ENCODE measurements at regions not wholly inside any gene's neighbourhood (a gene's known extent, or its start where the extent isn't known, plus 50 kb on each side); places are given as distances from the start of the nearest gene placed in this dataset.
"Not testable (repeated sequence)": the region's sequence is repeated elsewhere in the genome, so short reads cannot be mapped to it uniquely, and the experiment has no call there.

DNA sequence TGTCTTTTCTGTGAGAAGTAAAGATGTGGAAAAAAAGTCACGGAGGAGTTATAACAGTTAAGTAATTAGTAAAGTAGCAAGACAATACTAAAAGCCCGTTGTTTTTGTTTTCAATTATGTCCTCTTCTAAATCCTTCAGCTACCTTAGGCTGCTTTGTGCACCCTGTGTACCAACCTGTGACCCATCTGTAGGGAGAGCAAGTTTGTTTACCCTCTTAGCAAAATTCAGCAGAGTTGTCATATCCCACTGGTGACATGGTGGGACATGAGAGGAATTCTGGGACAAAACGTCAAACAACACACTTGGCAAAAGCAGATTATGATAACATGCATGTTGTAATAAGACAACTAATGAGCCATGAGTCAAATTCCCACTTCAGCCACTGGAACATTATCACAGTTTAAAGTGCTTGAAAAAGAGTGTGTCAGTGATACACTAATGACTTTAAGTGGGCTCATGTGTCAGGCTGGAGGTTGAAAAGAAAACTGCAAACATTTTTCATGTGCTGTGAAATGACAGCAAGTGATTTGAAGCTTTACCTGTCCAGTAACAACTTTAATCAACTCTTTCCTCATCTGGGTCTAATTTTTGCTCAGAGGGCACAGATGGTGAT lies 392.8 kb upstream of the ACVR2A start:
- no peak for DNase-seq

DNA sequence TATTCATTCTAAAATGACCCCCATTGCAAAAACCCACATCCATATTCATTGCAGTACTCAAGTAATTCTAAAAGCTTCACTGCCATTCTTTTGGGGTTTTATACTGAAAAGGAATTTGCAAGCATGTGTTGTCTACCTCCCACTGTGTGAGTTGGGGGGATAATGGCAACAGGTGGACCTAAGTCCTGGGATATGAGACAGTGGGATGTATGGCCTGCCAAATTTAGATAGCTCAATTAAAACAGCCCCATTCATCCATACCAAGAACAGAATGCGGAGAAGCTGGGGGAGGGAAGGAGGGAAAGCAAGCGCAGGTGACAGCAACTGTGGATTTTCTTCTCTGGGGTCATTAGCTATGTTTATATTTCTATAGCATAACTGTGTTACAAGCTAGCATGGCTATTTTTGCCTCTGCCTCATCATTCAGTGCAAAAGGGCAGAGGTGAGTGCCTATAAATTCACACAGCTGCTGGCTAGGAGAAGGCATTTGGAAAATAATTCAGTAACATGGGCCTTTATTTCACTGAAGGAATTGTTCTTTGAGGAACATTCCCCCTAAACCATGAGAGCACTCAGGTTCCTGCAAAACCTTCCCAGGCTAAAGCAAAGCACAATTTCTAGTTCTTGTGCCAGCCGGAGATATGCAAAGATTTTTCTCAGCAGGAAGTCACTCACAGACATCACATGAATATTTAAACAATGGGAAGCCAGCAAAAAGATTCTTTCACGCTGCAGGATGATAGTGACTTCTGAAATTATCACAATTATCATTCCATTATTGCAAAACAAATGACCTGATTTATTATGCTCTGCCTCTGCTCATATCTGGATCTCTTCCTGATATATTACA lies 393.9 kb upstream of the ACVR2A start:
- no peak for DNase-seq

DNA sequence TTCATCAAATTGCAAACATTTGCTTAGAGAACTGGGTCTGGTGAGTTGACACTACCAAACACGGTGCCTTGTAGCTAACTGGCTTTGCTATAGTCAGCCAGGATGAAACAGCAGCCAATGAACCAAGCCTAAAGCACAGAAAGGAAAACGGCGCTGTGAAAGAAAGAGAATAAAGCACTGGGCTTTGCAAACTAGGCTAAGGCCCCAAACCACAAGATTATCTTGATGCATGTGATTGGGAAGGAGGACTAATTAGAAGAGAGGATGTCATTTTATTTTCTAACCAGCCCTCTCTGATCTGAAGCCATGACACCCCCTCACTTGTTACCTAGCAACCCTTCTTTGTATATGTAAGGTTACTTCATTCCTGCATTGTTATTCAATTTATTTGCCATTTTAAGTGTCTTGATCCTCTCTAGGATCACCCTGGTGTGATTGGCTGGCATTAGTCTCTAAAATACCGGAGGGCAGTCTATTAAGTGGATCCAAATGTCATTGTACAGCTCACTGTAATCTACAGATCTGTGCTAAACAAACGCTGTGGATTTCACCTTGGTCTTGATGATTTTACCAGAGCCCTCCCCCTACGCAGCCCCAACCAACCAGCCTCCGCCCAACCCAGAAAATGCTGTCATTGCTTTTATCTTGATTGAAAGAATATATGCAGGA lies 395.4 kb upstream of the ACVR2A start:
- no peak for DNase-seq

DNA sequence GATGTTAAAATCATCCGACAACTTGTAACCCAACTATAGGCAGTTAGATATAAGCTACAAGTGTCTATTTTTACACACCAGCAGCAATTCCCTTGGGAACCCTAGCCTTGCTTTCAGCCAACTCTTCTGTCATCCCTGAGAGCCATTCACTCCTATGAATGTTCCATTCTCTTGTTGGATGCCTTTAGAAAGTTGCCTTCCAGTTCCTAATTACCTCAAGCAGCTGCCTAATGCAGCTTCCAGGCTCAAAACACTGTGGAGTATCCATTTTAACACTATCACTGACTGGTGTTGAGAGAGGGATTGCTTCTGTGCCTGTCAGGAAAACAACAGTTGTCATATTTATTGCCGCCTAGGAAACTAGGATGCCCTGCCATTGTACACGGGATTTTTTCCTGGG lies 402.0 kb upstream of the ACVR2A start:
- DNase-seq: peak; percentile 78

DNA sequence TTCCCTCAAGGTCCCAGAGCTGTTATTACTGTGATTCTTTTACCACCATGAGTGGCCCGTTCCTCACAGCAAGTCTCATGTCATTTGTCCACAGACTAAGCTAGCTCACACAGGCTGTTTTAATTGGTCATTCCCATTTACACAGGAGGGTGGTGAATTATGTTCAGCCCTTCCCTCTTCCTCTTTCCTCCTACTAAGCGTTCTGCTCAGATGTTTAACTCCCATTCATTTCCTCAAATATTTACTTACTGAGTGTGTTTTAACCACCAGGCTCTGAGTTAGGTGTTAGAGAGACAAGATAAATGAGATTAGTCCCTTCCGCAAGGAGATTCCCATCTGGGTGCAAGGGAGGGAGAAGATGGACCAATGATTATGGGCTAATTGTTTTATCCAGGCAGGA lies 403.6 kb upstream of the ACVR2A start:
- no peak for DNase-seq

DNA sequence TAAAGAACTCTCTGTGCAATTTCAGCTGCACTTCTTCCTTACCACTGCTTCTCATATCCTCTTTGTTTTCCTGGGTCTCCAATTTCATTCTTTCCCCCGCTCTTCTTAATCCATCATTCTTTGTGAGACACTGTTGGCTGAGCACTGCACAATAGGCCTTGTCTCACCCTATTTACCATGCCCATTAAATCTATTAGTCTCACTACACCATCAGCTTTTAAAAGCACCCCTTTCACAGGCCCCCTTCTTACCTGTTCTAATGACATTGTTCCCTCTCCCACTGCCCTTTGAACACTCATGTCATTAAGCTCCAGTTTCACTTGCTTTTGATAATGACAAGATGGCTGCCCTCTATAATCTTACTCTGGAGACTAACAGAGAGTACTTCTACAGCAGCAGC lies 404.1 kb upstream of the ACVR2A start:
- no peak for DNase-seq

DNA sequence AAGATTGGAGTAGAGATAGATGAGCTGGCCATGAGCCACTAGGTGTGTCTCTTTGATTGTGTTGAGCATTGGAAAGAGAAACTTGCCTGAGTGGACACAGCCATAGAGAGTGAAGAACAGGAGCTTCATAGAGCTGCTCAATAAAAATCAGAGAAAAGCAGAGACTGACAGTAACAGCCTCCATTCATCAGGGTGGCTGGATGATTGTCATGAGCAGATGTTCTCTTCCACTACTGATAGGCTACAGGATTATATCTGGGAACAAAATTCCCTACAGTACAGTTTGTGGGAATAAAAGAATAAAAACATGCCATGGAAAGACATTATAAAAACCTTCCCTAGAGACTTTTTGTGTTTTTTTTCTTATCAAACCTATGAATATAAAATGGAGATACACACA lies 404.8 kb upstream of the ACVR2A start:
- DNase-seq: no peak

DNA sequence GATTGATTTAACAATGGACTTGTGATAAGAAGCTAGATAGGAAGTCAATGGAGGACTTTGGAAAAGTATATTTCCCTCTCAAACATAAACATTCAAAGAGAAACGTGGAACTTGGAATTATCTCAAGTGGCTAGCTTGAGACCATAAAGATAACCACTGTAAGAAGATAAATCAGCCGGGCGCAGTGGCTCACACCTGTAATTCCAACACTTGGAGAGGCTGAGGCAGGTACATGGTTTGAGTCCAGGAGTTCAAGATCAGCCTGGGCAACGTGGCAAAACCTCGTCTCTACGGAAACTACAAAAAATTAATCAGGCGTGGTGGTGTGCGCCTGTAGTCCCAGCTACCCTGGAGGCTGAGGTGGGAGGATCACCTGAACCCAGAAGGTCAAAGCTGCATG lies 405.9 kb upstream of the ACVR2A start:
- no peak for DNase-seq

DNA sequence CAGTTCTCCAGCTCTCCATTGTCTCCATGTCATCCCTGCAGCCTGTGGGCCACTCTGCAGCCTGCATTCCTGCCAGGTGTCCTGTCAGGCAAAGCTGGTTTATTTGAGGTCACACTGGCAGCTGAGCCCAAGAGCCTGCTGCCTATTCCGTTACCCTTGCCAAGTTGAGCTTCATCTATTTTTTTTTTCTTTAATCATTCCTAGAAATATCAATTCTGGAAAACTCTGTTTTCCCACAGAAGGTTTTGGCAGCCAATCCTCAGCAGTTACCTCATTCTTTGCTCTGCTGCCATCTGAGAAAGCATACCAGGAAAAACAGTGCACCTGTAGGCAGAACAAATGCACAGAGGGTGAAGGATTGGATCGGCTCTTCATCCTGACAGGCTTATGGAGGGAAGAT lies 411.0 kb upstream of the ACVR2A start:
- no peak for DNase-seq

DNA sequence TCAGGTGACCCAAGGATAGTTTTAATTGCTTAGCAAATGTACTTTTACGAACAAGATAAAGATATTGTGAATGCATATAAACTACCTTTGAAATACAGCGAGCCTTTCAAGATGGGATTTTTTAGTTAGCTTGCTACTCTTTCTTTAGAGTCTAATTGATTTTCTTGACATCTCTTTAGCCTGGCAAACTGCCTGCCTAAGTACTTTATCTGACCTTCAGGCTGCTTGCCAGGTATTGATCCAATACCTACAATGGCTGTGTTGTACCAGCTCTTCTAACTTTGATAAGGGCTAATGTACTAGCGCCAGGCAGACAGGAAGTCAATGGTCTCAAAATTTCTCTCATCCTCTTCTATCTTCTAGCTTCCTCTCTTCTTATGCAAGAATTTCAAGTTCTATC lies 414.4 kb upstream of the ACVR2A start:
- DNase-seq: no peak

DNA sequence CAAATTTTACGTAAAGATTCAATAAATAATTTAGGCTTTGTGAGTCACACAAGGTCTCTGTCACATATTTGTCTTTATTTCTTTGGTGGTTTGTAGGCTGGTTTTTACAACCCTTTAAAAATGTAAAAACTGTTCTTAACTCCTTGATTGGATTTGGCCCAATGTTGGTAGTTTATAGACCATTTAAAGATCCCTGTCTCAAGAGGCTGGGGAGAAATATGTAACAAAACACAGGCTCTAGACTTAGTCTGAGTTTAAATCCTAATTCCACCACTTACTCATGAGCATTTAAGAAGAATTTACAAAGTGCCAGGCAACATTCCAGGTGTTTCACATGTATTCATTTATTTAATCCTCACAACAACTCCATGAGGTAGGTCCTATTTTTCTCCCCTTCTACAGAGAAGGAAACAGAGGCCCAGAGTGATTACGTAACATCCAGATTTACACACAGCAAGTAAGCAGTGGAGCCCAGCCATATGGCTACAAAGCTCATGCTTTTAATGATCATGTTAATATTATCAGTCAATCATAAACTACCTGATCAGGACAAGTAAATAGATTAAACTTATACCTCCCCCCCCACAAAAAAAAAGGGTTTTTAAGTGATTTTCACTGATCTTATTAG lies 416.6 kb upstream of the ACVR2A start:
- DNase-seq: no peak

DNA sequence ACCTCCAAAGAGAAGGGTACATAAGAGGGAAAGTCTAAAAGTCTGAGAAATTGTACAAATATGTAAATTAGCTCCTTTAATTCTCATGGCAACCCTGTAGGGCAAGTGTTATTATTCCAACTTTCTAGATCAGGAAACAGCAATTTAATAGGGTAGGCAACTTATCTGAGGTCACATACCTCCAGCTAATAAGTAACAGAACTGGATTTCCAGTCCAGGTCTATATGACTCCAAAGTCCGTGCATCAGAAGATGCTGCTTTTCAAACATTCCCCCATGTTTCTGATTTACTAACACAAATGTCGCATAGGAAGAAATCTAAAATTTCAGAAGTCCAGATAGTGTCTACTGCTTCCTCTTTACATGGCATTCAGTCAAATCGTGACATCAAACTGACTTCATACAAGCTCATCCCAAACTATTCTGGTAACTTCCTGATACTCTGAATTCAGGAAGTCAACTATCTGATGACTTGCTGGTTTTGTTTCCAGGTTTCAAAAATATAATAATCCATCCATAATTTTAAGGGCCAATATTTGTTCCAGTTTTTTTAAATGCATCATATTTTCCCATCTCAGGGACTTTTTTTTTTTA lies 419.3 kb upstream of the ACVR2A start:
- DNase-seq: no peak

DNA sequence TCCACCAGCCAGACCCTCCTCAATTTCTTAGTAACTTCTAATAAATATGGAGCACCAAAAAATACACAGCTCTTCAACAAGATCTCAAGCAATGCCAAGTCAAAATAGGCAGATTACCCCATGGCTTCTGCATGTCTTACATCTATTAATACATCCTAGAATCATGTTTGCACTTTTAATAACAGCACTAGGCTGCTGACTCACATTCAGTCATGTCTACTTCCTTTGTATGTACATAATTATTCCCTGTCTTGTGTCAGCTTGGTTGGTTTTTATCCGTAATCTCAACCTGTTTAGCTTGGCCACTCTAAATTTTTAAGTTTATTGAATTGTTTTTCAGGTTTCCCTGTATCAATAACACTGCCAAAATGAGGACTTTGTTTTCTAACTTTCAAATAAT lies 420.1 kb upstream of the ACVR2A start:
- no peak for DNase-seq

DNA sequence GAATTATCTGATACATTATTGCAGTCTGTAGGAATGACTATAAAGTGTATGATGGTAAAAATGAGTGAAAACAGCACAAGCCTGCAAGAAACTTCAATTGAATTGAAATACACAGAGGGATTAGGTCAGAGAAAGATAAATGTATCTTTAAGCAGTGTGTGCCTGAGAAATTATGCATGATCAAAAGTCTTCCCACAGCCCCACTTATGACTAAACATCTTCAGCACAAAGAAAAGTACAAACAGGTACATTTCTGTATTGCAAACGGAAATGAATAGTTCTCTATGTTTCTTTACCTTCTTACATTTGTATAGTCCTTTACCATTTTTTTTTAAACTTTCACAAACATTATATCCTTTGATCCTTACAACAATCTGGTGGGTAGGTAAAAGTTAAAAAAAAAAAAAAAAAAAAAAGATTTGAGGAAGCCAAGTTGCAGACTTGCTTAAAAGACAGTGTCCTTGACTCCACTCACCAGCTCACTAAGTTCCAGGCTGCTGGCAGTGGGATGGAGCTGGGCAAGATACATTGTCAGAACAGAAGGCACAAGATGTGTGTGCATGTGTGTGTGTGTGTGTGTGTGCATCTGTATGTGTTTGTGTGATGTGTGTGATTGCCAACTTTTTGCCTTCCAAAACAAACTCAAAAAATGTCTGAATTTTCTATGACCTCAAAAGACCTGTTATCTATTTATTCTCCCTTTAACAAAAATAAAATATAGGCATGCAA lies 423.7 kb upstream of the ACVR2A start:
- DNase-seq: no peak

DNA sequence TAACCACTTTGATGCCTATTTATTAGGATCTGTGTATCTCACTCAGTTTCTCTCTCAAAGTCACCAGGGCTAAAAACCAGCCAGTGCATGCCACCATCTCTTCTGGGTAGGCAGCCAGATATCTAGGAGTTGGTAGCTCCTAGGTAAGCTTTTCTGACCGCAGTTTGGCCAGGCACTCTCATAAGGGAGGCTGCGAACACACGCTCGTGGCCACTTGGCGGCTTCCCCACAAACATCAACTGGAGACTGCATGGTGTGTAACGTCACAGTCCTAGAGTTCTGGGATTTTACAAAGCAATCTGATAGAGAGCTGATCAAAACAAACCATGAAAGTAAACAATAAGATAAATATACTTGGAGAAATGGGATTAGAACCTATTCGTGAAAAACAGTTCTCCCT lies 424.3 kb upstream of the ACVR2A start:
- DNase-seq: no peak

DNA sequence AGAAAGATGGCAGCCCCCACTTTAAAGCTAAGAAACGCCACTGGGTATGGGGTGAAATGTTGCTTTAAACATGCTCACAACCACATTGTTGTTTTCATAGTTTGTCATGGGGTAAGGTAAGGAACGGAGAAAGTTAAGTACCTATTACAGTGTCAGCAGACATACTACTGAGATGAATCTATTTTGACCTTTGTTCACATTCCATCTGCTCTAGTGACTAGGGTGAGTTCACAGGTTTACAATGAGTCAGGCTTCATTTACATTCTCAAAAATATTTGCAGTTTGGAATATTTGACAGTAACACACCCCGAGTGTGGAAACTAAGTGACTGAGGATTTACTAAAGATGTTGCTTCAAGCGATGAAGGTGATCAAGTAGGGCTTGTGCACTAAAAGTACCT lies 428.7 kb upstream of the ACVR2A start:
- no peak for DNase-seq

DNA sequence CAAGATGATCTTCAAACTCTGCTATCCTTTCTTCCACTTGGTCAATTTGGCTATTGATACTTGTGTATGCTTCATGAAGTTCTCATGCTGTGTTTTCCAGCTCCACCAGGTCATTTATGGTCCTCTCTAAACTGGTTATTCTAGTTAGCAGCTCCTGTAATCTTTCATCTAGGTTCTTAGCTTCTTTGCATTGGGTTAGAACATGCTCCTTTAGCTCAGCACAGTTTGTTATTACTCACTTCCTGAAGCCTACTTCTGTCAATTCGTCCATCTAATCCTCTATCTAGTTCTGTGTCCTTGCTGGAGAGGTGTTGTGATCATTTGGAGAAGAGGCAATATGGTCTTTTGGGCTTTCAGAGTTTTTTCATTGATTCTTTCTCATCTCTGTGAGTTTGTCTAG lies 430.2 kb upstream of the ACVR2A start:
- not testable (repeated sequence) for DNase-seq

DNA sequence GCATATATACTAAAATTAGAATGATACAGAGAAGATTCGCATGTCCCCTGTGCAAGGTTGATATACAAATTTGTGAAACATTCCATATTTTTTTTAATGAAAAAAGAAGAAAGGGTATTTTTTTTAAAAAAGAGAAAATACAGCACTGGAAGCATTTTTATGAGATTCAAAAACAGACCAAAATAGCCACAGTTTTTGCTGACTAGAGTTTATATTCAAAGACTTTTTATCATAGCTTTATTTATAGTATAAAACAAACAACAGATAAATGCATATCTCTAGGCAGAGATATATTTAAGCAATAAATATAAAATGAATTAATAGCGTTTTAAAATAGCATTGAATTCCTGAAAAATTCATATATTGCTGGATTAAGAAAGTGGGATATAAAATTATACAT lies 436.5 kb upstream of the ACVR2A start:
- DNase-seq: no peak

DNA sequence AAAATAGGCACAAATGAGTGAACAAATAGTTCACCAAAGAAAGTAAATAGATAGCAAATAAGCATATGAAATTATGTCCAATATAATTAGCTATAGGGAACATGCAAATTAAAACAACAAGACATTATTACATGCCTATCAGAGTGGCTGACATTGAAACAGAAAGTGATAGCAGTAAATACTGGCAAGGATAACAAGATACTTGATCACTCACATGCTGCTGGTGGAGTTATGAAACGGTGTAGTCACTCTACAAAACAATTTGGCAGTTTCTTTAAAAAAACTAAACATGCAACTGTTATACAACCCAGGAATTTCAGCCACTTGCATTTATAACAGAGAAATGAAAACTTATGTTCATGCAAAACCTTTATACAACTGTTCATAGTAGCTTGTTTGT lies 439.2 kb upstream of the ACVR2A start:
- no peak for DNase-seq

DNA sequence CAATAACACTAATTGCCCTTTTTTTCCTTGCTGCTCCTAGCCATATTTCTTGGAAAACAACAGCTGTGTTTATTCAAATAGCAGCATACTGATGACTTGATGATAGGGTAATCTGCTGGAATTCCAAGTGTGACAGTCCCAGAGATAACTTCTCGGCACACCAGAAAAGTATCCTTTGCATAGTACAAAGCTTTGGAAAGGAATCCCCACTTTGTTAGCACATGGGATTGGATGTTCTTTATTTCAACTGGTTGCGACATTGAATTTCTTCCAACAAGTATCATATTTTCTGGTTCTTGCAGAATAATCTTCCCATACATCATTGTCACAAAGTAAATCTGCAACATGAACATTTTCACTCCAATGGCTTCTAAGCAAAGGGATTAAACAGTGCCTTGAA lies 445.8 kb upstream of the ACVR2A start:
- no peak for DNase-seq

DNA sequence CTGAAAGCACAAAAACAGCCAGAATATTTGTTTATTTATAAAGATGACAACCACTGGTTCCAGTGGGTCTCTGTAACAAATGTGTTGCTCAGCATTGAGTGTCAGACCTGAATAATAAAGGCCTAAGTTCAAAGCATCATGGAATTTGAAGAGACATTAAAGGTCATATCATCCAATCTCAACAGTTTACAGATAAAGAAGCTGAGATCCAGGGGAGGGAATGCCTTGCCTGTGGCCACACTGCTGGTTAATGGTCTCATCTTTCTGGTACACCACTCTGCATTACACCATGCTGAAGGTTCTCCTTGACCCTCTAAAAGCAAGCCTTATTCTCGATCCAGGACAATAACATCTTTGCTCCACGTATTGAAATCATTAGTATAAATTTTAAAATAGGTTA lies 446.5 kb upstream of the ACVR2A start:
- no peak for DNase-seq

DNA sequence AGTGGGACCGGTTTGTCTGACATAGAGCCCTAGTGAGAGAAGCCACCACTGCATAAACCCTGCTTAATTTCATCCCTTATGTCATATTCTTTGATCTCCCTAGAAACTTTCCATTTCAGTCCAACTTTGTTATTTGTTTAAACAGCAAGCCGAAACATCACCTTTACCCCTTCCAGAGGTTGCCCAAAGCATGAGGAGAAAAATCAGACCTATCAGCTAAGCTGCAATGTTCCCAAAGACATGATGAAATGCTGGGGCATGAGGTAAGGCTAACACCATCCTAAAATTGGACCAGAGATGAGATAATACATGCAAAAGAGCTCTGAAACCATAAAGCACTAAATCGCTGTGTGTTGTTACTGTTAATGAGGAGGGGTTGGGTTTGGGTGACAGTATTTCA lies 447.9 kb upstream of the ACVR2A start:
- no peak for DNase-seq

Measured in NCI-H187 treated with DMSO at 0.1 percent for 48 hours (cell line).